ENCODE measurements at regions not wholly inside any gene's neighbourhood (a gene's known extent, or its start where the extent isn't known, plus 50 kb on each side); places are given as distances from the start of the nearest gene placed in this dataset.

DNA sequence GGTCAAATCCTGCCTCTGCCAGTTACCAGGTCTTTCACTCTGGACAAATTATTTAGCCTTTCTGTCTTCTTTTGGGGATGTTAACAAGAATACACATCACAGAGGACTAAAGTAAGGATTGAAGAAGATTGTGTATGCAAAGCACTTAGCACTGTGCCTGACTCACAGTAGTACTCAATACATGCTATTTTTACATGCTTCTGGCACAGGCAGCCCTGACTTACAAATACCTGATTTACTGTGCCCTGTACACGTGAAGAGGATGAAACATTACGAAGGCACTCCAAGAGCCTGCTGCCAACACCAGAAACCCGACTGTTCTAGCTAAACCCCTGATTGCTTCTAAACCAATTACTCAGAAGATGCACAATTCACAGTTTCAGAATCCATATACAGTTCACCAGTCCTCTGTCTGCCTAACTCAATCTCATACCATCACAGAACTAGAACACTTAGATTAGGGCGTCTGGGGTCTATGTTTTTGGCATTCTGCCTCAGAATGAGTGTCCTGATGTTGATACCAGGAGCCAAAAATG, 300.9 kb upstream of the DDI1 start:
- H3K4me3 ChIP-seq = no peak overlapping the region

DNA sequence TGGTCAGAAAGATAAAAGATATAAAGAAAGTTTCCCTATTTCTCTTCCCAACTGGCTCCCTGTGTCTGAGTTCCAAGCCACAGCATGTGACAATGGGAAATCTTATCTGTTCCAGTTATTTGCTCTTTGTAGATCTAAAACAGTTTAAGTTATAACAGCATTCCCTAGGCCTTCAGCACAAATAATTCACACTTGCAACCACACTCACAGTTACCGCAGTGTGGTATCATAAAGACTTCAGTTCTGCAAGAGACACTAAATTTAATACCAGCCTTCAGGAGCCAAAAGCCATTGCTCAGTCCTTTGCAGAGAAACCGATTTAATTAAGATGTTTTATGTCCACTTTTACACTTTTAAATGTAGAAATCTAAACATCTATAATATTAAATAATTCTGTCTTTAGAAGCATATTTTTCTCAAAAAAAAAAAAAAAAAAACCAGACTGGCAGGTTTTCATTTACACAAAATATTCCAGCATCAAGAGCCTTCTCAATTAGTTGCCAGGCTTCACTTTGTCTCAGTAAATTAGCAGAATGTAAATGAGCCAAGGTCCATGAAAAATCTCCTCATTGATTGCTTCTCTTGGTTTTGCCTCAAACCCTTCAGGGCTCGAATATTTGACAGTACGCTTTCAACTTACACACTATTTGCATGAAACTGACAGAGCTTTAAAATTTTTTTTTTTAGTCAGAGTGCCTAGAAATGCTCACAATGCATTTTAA, 300.0 kb upstream of the DDI1 start:
- ChIA-PET POLR2A (ENCODE audit: unreplicated experiment) (no interaction called here), CTCF (no interaction called here)
- TF ChIP-seq EZH2 (IDR thresholded peaks at IDR 0.05; ENCODE audit: low read depth) = no peak
- TF ChIP-seq, protein P1, sequence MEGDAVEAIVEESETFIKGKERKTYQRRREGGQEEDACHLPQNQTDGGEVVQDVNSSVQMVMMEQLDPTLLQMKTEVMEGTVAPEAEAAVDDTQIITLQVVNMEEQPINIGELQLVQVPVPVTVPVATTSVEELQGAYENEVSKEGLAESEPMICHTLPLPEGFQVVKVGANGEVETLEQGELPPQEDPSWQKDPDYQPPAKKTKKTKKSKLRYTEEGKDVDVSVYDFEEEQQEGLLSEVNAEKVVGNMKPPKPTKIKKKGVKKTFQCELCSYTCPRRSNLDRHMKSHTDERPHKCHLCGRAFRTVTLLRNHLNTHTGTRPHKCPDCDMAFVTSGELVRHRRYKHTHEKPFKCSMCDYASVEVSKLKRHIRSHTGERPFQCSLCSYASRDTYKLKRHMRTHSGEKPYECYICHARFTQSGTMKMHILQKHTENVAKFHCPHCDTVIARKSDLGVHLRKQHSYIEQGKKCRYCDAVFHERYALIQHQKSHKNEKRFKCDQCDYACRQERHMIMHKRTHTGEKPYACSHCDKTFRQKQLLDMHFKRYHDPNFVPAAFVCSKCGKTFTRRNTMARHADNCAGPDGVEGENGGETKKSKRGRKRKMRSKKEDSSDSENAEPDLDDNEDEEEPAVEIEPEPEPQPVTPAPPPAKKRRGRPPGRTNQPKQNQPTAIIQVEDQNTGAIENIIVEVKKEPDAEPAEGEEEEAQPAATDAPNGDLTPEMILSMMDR (conservative IDR thresholded peaks at IDR 0.05) = no peak
- no peaks in the 10 kb centered on the region for H3F3A ChIP-seq (ENCODE audit: insufficient read depth, low read depth)
- no peaks in the 10 kb centered on the region for H3K9me2 ChIP-seq (ENCODE audit: insufficient read depth)
- no peaks in the 10 kb centered on the region for H3K4me1 ChIP-seq (replicated peaks; ENCODE audit: insufficient read depth)
- no peaks in the 10 kb centered on the region for H4K20me1 ChIP-seq (ENCODE audit: insufficient read depth)
- H2AFZ ChIP-seq = no peak overlapping the region
- DNase-seq = peak in 1 of 2 experiments; percentile 28
- H3K79me2 ChIP-seq (ENCODE audit: low read depth) = no peaks in the 10 kb centered on the region
- no peak overlapping the region for H3K4me2 ChIP-seq
- H3K27ac ChIP-seq = no peak overlapping the region
- 0 out of 2 replicates have a peak, but pooled peaks cover 4% of the 10 kb centered on the region for H3K9me3 ChIP-seq (ENCODE audit: insufficient read depth, low read depth)
- no peaks in the 10 kb centered on the region for H3K27me3 ChIP-seq (ENCODE audit: insufficient read depth, low read depth)
- H3K4me3 ChIP-seq = no peak overlapping the region
- BruUV-seq (replicated peaks) = no TSS peak
- H3K36me3 ChIP-seq (ENCODE audit: low read depth) = no peaks in the 10 kb centered on the region
- intact Hi-C loops (cut with micrococcal nuclease; ENCODE audit: unreplicated experiment) = no loop called here

More for the DNA sequence above, 300.9 kb upstream of the DDI1 start:
- H3K79me2 ChIP-seq (ENCODE audit: low read depth) = no peaks in the 10 kb centered on the region
- no peak overlapping the region; the same call in 1 of the 2 replicates for H2AFZ ChIP-seq
- TF ChIP-seq EZH2 (IDR thresholded peaks at IDR 0.05; ENCODE audit: low read depth) = no peak
- TF ChIP-seq, protein P1 (conservative IDR thresholded peaks at IDR 0.05) = no peak
- no peaks in the 10 kb centered on the region for H3K9me2 ChIP-seq (ENCODE audit: insufficient read depth)
- H3F3A ChIP-seq (ENCODE audit: insufficient read depth, low read depth) = no peaks in the 10 kb centered on the region
- H3K27me3 ChIP-seq (ENCODE audit: insufficient read depth, low read depth) = no peaks in the 10 kb centered on the region
- H3K9me3 ChIP-seq (ENCODE audit: insufficient read depth, low read depth) = peaks cover 13% of the 10 kb centered on the region; the same call in 1 of the 2 replicates
- no peaks in the 10 kb centered on the region for H3K36me3 ChIP-seq (ENCODE audit: low read depth)
- DNase-seq = peak in 1 of 2 experiments; percentile 23
- no TSS peak for BruUV-seq (replicated peaks)
- intact Hi-C loops (cut with micrococcal nuclease; ENCODE audit: unreplicated experiment) = no loop called here
- H3K27ac ChIP-seq = no peak overlapping the region
- ChIA-PET CTCF (no interaction called here), POLR2A (ENCODE audit: unreplicated experiment) (no interaction called here)
- no peak overlapping the region for H3K4me2 ChIP-seq
- H4K20me1 ChIP-seq (ENCODE audit: insufficient read depth) = no peaks in the 10 kb centered on the region
- H3K4me1 ChIP-seq (replicated peaks; ENCODE audit: insufficient read depth) = no peaks in the 10 kb centered on the region

DNA sequence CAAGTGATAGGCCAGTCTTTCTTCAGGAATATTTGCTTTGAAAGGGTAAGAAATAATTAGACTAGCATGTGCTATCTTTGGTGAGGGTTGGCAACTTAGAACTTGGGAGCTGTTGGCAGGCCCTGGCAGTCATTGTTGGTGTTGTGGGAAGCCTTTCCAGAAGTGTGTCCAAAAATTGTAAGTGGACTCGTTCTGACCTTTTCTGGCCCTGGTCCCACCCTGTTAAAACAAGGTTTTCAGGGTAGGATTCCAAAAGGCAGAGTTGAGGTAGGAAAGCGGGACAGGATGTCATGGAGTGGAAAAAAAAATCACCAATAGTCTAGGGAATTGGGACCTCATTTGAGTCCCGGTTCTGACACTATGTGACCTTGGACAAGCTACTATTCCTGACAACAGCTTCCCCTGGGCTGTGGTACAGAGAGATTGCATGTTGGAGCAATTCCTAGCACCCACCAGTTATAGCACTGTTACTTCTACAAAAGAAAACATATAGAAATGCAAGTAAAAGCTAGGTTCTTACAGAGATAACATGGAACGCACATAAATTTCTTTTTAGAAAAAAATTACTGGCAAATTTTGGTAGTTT, 299.3 kb upstream of the DDI1 start:
- H3F3A ChIP-seq (ENCODE audit: insufficient read depth, low read depth) = no peaks in the 10 kb centered on the region
- no TSS peak for BruUV-seq (replicated peaks)

More for the DNA sequence above, 299.3 kb upstream of the DDI1 start:
- Histone ChIP-seq H3K79me2 (ENCODE audit: low read depth) (no peaks in the 10 kb centered on the region), H3K9me3 (ENCODE audit: insufficient read depth, low read depth) (no peaks in the 10 kb centered on the region), H3K27ac (no peak overlapping the region), H2AFZ (peak overlapping the region; percentile 30; the same call in 1 of the 2 replicates), H3K4me1 (replicated peaks; ENCODE audit: insufficient read depth) (no peaks in the 10 kb centered on the region), H3K9me2 (ENCODE audit: insufficient read depth) (no peaks in the 10 kb centered on the region), H3K27me3 (ENCODE audit: insufficient read depth, low read depth) (no peaks in the 10 kb centered on the region), H3K4me3 (no peak overlapping the region), H4K20me1 (ENCODE audit: insufficient read depth) (no peaks in the 10 kb centered on the region), H3K4me2 (no peak overlapping the region), H3K36me3 (ENCODE audit: low read depth) (no peaks in the 10 kb centered on the region)
- no peak for TF ChIP-seq EZH2 (IDR thresholded peaks at IDR 0.05; ENCODE audit: low read depth)
- TF ChIP-seq, protein P1 (conservative IDR thresholded peaks at IDR 0.05) = no peak
- intact Hi-C loops (cut with micrococcal nuclease; ENCODE audit: unreplicated experiment) = no loop called here
- ChIA-PET POLR2A (ENCODE audit: unreplicated experiment) (no interaction called here), CTCF (no interaction called here)
- peak in 1 of 2 experiments; percentile 28 for DNase-seq

Measured in PC-9 (cell line).